22Rv1 (cell line): ENCODE measurements at regions not wholly inside any gene's neighbourhood (a gene's known extent, or its start where the extent isn't known, plus 50 kb on each side); places are given as distances from the start of the nearest gene placed in this dataset.

Experiments
- H3K27ac ChIP-seq: fragments of 450-650 bp; 2 replicates; pipeline ENCODE4 v1.5.1; 2017
- CTCF ChIP-seq: fragments of 450-650 bp; IDR thresholded peaks from 2 replicates; pipeline ENCODE4 v1.5.1; 2017; ENCODE audit warnings: mild to moderate bottlenecking
- ZFX ChIP-seq: fragments of 450-650 bp; IDR thresholded peaks from 2 replicates; pipeline ENCODE4 v1.6.1; 2017; ENCODE audit warnings: antibody characterized with exemption, borderline replicate concordance

DNA sequence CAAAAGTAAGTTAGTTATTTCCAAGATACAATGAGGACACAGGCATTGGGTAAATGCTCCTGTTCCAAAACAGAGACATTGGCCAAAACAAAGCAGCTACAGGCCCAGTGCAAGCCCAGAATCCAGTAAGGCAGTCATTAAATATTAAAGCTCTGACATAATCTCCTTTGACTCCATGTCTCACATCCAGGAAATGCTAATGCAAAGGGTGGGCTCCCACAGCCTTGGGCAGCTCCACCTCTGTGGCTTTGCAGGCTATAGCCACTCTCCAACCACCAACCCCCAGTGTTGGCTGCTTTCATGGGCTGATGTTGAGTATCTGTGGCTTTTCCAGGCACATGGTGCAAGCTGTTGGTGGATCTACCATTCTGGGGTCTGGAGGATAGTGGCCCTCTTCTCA lies 733.4 kb upstream of the SOX9 start:
- TF ChIP-seq ZFX (no peak), CTCF (no peak)

DNA sequence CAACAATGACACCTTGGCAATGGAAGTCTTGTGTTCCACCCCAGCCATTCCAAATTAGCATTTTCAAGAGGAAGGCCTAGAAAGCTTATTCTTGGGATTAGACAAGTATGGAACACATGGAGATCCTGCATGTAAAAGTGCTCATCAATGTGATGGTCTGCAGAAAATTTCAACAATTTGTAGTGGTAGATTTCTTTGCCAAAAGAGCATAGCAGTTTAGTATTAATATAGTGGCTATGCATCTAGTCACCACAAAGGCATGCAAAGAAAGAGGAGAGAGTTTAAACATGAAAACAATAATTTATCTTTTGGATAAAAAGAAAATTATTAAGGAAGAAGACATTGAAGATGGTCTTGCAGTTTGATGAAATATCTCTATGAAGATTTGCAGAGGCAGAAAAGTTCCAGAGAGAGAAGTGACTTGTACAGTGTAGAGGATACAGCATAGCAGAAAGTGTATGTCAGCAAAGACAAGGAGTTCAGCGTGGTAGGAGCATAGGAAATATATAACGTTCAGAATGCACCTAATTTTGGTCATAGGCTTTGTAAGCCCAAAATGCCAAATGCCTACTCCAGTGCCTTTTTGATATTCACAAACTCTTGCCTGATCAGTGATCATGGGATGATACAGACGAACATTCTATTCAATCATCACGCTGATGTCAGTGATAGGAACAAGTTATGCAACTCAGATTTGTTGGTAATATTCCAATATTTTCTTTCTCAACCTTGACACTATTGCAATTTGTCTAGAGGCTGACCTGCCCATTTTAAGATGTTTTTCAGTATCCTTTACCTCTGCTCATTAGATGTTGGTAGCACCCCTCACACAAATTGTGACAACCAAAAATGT lies 727.9 kb upstream of the SOX9 start:
- TF ChIP-seq CTCF (no peak), ZFX (no peak)
- H3K27ac ChIP-seq, result no peak overlapping the region

More for the DNA sequence above, 733.4 kb upstream of the SOX9 start:
- H3K27ac ChIP-seq, result no peak overlapping the region

GRCh38 chr17:71395901-71396300 lies 724.9 kb upstream of the SOX9 start:
- TF ChIP-seq CTCF (no peak), ZFX (no peak)
- H3K27ac ChIP-seq, result no peak overlapping the region

DNA sequence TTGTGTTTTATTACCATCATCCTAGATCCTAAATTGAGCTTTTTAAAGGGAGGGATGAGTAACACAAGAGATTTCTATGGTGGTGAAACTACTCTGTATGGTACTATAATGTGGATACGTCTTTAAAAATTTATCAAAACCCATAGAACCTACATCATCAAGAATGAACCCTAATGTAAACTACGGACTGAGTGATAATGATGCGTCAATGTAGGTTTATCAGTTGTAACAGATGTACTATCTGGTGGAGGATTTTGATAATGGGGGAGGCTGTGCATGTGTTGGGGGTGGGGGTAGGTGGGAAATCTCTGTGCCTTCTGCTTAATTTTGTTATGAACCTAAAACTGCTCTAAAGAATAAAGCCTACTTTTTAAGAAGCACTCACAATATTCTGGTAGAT lies 724.1 kb upstream of the SOX9 start:
- no peak for TF ChIP-seq ZFX
- no peak for TF ChIP-seq CTCF
- H3K27ac ChIP-seq, result no peak overlapping the region

DNA sequence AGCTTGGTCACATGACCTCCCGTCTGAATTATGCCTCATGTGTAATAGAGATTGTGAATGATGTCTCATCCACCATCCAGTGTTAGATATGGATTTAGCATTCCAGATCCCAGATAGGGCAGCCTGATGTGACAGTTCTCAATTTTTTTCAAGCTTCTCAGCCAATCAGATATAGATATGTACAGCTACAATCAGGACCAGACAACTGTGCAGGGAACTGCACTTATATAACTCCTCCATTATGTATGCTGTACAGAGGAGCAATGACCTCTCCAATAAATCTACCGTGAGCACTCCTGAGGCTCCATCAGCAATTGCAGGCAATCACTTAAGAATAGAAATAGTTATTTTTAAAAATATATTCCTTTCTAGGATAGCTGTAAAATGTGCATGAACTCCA lies 722.8 kb upstream of the SOX9 start:
- no peak overlapping the region for H3K27ac ChIP-seq
- no peak for TF ChIP-seq ZFX
- no peak for TF ChIP-seq CTCF

- H3K27ac ChIP-seq, result no peak overlapping the region
- TF ChIP-seq ZFX (no peak), CTCF (no peak)
Measured at GRCh38 chr17:71398800-71399219, 722.0 kb upstream of the SOX9 start.

- no peak overlapping the region for H3K27ac ChIP-seq
Measured at GRCh38 chr17:71399221-71399620, 721.6 kb upstream of the SOX9 start.

More at GRCh38 chr17:71399221-71399620, 721.6 kb upstream of the SOX9 start:
- TF ChIP-seq CTCF, result no peak
- TF ChIP-seq ZFX, result no peak
